KBM-7 (cell line): ENCODE measurements at regions not wholly inside any gene's neighbourhood (a gene's known extent, or its start where the extent isn't known, plus 50 kb on each side); places are given as distances from the start of the nearest gene placed in this dataset.

Experiments
- DNase-seq: peaks from one replicate; pipeline ENCODE4 v3.0.0-alpha.2; 2015
- in situ Hi-C: fragments of 300-500 bp; cut with MboI; formaldehyde crosslinking; loops from 2 replicates; pipeline ENCODE4 v1.14.3; 2020; ENCODE audit warnings: low sequenced_read_pairs, low pct_unique_long_range_greater_than_20kb, mixed read lengths

GRCh38 chr4:182145334-182145905 lies 97.8 kb upstream of the TENM3 start:
- in situ Hi-C loops, result no loop called here
- DNase-seq, result peak; percentile 5

GRCh38 chr4:182147391-182147790 lies 95.8 kb upstream of the TENM3 start:
- in situ Hi-C loops, result no loop called here
- no peak for DNase-seq

- in situ Hi-C loops, result no loop called here
- no peak for DNase-seq
Observed at GRCh38 chr4:182150645-182151044, 92.6 kb upstream of the TENM3 start.

DNA sequence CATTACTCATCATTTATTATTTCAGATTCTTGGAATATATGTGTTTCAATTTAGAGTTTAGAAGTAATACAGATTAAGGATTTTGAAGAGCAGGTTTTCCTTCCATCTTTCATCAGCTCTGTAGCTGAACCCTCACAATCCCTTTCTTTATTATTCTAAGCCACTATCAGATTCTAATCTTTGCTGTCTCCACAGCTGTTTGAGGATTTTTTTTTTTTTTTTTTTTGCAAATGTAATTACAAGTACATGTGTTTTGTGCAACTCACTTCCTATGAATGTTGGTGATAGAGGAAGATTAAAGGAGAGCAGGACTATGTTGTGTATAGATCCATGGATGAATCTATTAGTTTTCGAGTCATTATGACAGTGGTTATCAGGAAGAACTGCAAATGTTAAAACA lies 87.4 kb upstream of the TENM3 start:
- no peak for DNase-seq
- in situ Hi-C loops, result no loop called here

DNA sequence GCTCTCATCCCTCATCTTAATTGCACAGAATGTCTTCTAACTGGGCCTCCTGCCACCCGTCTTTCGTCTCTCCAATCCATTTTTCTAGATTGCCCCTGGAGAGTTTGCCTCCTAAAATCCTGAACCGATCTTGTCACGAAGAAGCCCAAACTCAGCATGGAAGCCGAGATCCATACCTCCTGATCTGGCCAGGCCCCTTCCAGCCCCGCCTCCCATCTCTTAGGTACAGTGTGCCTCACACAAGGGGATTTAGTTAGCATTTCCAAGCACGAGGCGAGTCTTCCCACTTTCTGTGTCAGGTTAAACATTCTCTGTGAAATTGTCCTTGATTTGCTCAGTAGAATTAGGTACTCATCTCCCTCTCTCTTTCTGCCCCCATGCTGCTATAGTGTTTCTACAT lies 80.0 kb upstream of the TENM3 start:
- in situ Hi-C loops, result no loop called here
- no peak for DNase-seq

- in situ Hi-C loops, result no loop called here
- DNase-seq, result no peak
Observed at GRCh38 chr4:182169572-182169971, 73.6 kb upstream of the TENM3 start.

DNA sequence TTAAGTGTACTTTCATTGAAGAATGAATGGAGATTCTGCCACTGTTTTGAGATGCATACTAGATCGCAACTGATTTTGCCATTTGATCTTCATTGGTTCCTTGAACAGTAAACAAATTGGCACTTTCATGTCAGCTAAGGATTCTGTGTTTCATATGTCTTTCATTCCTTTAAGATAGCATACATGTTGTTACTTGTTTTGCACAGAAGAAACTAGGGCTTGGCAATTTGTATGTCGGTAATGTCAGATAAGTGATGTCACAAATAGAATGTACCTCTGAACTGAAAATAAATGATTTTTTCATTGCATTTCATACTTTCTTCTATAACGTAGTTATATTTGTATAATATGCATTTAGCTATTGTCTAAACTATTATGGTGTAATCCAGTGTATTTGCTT lies 73.2 kb upstream of the TENM3 start:
- in situ Hi-C loops, result no loop called here
- no peak for DNase-seq

DNA sequence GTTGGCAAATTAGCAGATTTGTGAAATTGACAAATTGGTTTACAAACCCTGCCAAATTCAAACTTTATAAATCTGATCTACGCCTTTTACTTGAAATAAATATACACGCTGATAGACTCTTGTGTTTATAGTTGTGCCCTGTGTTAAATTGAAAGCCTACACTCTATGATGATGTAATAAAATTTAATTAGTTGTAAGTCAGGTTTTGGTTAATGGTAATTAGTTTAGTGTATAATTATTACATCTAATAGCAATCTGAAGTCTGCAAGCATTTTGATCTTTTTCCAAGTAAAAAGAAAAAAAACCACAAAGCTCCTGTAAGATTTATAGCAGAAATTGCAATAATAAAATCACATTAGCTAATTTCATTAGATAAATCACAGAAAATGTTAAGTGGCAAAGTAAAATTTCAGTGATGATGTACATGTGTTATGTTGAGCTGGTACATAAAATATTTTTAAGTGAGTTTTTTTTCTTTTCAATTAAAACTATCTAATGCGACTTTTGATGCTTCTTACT lies 72.7 kb upstream of the TENM3 start:
- in situ Hi-C loops, result no loop called here

GRCh38 chr4:182174979-182175378 lies 68.2 kb upstream of the TENM3 start:
- in situ Hi-C loops, result no loop called here
- no peak for DNase-seq

More for the DNA sequence above, 72.7 kb upstream of the TENM3 start:
- DNase-seq, result no peak

GRCh38 chr4:182175788-182176519 lies 67.2 kb upstream of the TENM3 start:
- DNase-seq, result no peak
- in situ Hi-C loops, result no loop called here

DNA sequence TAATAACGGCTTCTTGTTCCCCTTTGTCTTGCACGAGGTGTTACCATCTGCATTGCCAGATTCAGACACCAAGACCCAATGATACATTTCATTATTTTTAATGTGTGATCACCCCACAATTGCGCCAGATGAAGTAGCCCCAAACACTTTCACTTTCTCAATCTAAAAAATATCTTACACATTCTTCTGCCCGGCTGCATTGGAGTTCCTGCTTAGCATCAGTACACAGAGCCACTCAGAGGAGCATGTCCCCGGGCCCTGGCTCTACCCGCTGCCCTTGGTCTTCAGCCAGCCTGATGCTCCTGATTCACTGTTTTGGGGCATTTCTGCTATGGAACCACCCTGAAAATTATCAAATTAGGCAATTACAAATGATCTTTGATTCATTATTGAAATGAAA lies 66.0 kb upstream of the TENM3 start:
- in situ Hi-C loops, result no loop called here
- no peak for DNase-seq

DNA sequence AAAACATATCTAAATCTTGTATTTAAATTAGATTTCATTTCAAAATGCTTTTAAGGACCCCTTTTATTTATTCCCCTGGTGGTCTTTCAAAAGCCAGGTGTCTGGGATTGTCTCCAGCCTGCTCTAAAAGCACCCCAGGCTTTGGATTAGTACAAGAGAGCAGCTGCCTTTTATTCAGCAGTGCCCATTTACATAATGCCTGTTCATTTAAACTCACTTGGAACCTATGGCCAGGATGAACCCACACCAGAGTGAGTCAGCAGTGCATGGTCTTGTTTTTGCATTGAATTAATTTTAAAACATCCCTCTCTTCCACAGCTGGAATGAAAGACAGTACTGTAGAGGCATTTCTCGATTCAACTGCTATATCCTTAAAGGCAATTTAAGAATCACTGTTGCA lies 64.1 kb upstream of the TENM3 start:
- DNase-seq, result no peak
- in situ Hi-C loops, result no loop called here

GRCh38 chr4:182179751-182180150 lies 63.5 kb upstream of the TENM3 start:
- DNase-seq, result no peak
- in situ Hi-C loops, result no loop called here

DNA sequence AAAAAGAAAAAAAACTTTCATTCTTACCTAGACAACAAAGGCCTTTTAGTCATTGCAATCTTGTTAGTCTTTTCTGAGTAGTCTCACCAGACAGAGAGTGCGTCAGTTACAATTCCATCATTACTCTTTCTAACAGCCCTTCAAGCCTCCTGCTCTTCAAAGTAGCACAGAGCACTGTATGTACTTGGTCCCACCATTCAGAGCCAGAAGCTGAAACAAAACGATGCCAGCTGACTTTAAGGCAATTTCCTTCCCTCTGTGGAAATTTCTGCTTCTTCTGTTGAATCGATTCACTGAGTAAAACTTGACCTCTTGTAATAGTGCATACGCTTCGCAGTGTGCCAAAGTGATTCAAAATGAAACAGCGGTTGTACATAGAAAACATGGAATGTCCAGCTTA lies 57.7 kb upstream of the TENM3 start:
- in situ Hi-C loops, result no loop called here
- no peak for DNase-seq

GRCh38 chr4:182187674-182188073 lies 55.5 kb upstream of the TENM3 start:
- in situ Hi-C loops, result no loop called here

DNA sequence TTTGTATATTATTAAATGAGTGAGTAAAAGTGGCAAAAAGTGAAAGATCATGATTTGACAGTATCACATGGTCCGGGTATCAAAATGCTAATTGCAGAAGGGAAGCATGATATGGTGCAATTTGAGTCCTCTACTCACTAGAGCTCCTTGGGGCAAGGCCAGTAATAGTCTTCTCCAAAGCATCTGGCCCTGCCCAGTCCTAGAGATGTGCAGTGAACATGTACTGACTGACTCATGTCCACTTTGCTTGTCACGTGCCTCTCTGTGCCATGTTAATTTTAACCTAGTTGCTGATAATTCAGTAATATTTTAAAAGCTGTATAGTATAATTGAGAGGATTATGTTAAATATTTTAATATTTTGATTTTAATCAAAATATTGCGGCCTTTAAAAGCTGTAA lies 54.6 kb upstream of the TENM3 start:
- DNase-seq, result no peak
- in situ Hi-C loops, result no loop called here

More at GRCh38 chr4:182187674-182188073, 55.5 kb upstream of the TENM3 start:
- no peak for DNase-seq

DNA sequence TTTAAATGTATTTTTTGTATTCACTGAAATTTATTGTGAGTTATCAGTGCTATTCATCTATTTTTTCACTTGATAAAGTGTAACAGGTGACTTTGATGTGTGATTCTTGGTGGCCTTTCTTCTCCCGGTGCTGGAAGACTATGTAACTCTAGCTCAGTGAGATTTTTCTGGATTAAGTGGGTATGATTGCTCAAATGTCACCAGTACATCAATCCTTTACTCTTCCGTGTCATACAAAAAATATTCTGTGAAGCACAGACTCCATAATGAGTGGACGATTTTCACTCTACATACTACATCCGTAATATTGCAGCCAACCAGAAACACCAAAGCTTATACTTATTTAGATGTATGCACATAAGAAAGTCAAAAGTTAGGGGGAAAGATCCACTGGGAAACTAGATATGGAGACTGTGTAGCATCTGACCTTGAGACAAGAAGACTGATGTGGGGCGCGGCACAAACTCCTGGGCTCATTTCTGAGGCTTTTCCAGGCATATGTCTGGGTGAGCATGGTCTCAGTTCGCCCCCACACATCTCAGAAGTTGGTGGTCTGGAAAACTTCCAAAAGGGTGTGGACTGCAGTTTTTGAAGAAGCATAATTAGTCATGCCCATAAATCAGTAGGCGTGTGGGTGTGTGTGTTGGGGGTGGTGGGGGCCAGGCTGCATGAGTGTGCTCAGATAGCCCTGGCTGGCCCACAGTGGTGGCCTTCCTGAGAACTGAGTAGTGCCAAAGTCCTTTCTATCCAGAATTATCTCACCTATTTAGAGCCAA lies 53.9 kb upstream of the TENM3 start:
- in situ Hi-C loops, result no loop called here
- DNase-seq, result no peak

DNA sequence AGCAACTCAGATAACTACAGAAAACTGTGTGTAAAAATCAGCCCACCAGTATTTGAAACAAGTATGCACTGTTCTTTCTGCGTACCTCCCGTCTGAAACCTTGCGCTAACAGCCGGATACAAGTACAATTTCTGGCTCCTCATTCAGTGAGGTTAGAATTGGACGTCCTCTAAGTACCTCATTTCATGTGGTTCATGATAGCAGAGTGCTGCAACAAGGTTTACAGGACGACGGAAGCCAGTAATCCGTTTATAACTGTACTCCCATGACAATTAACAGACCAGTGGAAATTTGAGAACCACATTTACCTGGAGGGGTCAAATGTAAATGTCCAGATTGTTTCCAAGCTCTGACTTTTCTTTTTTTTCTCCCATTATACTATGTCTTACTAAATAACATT lies 52.9 kb upstream of the TENM3 start:
- in situ Hi-C loops, result no loop called here
- no peak for DNase-seq

- DNase-seq, result no peak
- in situ Hi-C loops, result no loop called here
Observed at GRCh38 chr4:182192511-182193181, 50.6 kb upstream of the TENM3 start.

DNA sequence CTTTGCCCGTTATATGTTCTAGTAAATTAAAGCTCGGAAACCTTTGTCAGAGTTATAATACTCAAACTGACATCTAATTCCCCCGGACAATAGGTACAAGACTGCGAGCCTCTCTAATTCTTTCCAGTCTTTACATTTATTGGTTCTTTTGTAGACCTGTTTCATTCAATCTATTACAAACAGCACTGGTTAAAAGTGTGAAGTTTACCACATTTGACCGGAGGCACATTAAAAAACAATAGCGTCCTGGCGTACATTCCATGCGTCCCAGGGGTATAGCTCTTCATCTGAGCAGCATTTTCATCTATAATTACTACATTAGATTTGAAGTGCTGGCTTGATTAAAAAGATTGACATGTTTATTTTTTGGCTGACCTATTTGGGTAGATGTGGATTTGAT lies 49.9 kb upstream of the TENM3 start:
- DNase-seq, result no peak
- in situ Hi-C loops, result no loop called here
